GM12864 (cell line): ENCODE measurements at regions not wholly inside any gene's neighbourhood (a gene's known extent, or its start where the extent isn't known, plus 50 kb on each side); places are given as distances from the start of the nearest gene placed in this dataset.

Experiments
- DNase-seq: peaks from one replicate; pipeline ENCODE4 v3.0.0-alpha.2; 2011; ENCODE audit warnings: low read depth
- H3K4me3 ChIP-seq: 2 replicates; pipeline ENCODE4 v1.5.1; 2011; ENCODE audit warnings: mild to moderate bottlenecking, low read depth, low read length, control low read depth
- CTCF ChIP-seq: IDR thresholded peaks from 2 replicates; pipeline ENCODE4 v1.5.1; 2011; ENCODE audit warnings: low read depth, mild to moderate bottlenecking, moderate library complexity, low read length, control low read depth, inconsistent platforms; ENCODE audit errors: missing control alignments

GRCh38 chr13:109351236-109351635 is 435.1 kb downstream of the IRS2 start:
- H3K4me3 ChIP-seq: no peak overlapping the region
- no peak for TF ChIP-seq CTCF
- no peak for DNase-seq

GRCh38 chr13:109348519-109349258 is 437.7 kb downstream of the IRS2 start:
- DNase-seq: no peak

GRCh38 chr13:109346060-109346459 is 440.3 kb downstream of the IRS2 start:
- H3K4me3 ChIP-seq: no peak overlapping the region
- DNase-seq: no peak
- TF ChIP-seq CTCF: no peak

More at GRCh38 chr13:109348519-109349258, 437.7 kb downstream of the IRS2 start:
- H3K4me3 ChIP-seq: no peak overlapping the region
- no peak for TF ChIP-seq CTCF

GRCh38 chr13:109345433-109345941 is 440.9 kb downstream of the IRS2 start:
- no peak for TF ChIP-seq CTCF
- no peak for DNase-seq
- H3K4me3 ChIP-seq: no peak overlapping the region

- H3K4me3 ChIP-seq: no peak overlapping the region
- no peak for DNase-seq
- TF ChIP-seq CTCF: no peak
These were observed 441.7 kb downstream of the IRS2 start for GRCh38 chr13:109344552-109345157.

GRCh38 chr13:109336730-109337129 is 449.7 kb downstream of the IRS2 start:
- no peak overlapping the region for H3K4me3 ChIP-seq
- no peak for TF ChIP-seq CTCF
- DNase-seq: no peak
